Hippocampal formation (tissue), 2 donors: ENCODE measurements at regions not wholly inside any gene's neighbourhood (a gene's known extent, or its start where the extent isn't known, plus 50 kb on each side); places are given as distances from the start of the nearest gene placed in this dataset.
"Not testable (repeated sequence)": the region's sequence is repeated elsewhere in the genome, so short reads cannot be mapped to it uniquely, and the experiment has no call there.

ENCODE experiments used
- DNase-seq, 2 donors: peaks; one replicate each; lab custom pipeline; 2025; lab: John Stamatoyannopoulos, UW

- peak; percentile 1 to 51 for DNase-seq
Measured at GRCh38 chr10:64115908-64116643, 594.9 kb downstream of the REEP3 start.

- no peak for DNase-seq
Measured at GRCh38 chr10:64116707-64117106, 595.5 kb downstream of the REEP3 start.

- DNase-seq, result no peak
Measured at GRCh38 chr10:64118736-64119135, 597.5 kb downstream of the REEP3 start.

GRCh38 chr10:64120301-64120980, 599.2 kb downstream of the REEP3 start:
- DNase-seq, result not testable (repeated sequence)

GRCh38 chr10:64130152-64130551, 609.0 kb downstream of the REEP3 start:
- DNase-seq, result no peak

GRCh38 chr10:64134676-64135075, 613.5 kb downstream of the REEP3 start:
- DNase-seq, result no peak

GRCh38 chr10:64142395-64142794, 621.2 kb downstream of the REEP3 start:
- DNase-seq, result no peak

GRCh38 chr10:64148607-64149006, 627.4 kb downstream of the REEP3 start:
- no peak for DNase-seq

- no peak for DNase-seq
Measured at GRCh38 chr10:64156166-64156565, 635.0 kb downstream of the REEP3 start.

GRCh38 chr10:64158551-64158950, 637.4 kb downstream of the REEP3 start:
- DNase-seq, result no peak

GRCh38 chr10:64159910-64160872, 639.0 kb downstream of the REEP3 start:
- no peak for DNase-seq

- DNase-seq, result no peak
Measured at GRCh38 chr10:64170791-64171190, 649.6 kb downstream of the REEP3 start.

- no peak for DNase-seq
Measured at GRCh38 chr10:64173826-64174225, 652.6 kb downstream of the REEP3 start.

GRCh38 chr10:64174666-64175255, 653.6 kb downstream of the REEP3 start:
- DNase-seq, result no peak

GRCh38 chr10:64175271-64175962, 654.2 kb downstream of the REEP3 start:
- peak in 1 of 2 donors; percentile 10 for DNase-seq

GRCh38 chr10:64182671-64183070, 661.5 kb downstream of the REEP3 start:
- no peak for DNase-seq

- no peak for DNase-seq
Measured at GRCh38 chr10:64191286-64191685, 670.1 kb downstream of the REEP3 start.

GRCh38 chr10:64196638-64197315, 675.6 kb downstream of the REEP3 start:
- no peak for DNase-seq

GRCh38 chr10:64201936-64202335, 680.7 kb downstream of the REEP3 start:
- no peak for DNase-seq

GRCh38 chr10:64204504-64204903, 683.3 kb downstream of the REEP3 start:
- not testable (repeated sequence) for DNase-seq

GRCh38 chr10:64206409-64206808, 685.2 kb downstream of the REEP3 start:
- no peak for DNase-seq
